K562 (cell line): ENCODE measurements at regions not wholly inside any gene's neighbourhood (a gene's known extent, or its start where the extent isn't known, plus 50 kb on each side); places are given as distances from the start of the nearest gene placed in this dataset.

Source experiments
- ATAC-seq: fragments of 200-7000 bp; cut with Tn5 transposase; 3 replicates; pipeline ENCODE4 v1.9.1; 2020; ENCODE audit warnings: moderate library complexity
- BruUV-seq: library from RNA; stranded (reverse); fragments of 400-500 nt; replicated peaks from 2 replicates; lab custom pipeline; 2021; lab: Mats Ljungman, UMichigan
- CTCF ChIA-PET: fragments of 300-600 bp; formaldehyde crosslinking; extraction: SDS; loops from one replicate; lab custom pipeline; 2021; ENCODE audit warnings: low intra/inter-chr PET ratio; lab: Yijun Ruan, JAX
- POLR2A ChIA-PET: fragments of 300-600, 350-650 bp; sonication (Branson Sonifier 250); formaldehyde crosslinking; extraction: SDS; loops from one replicate; lab custom pipeline; 2021; ENCODE audit warnings: antibody characterized with exemption, inconsistent platforms; lab: Yijun Ruan, JAX
- DNase-seq, 4 experiments: peaks; one replicate each; pipeline versions ENCODE4 v3.0.0 to v3.0.0-alpha.2; 2011 to 2018; ENCODE audit warnings: low spot score in 3 of 4, mixed read lengths in 3 of 4; ENCODE audit errors: extremely low read depth in 1 of 4
- FAIRE-seq: peaks from 2 replicates; lab custom pipeline; 2011; peaks lifted over from hg19 to GRCh38; lab: Jason Lieb, UNC
- H2AFZ ChIP-seq: 2 replicates; pipeline ENCODE4 v1.6.0; 2011; ENCODE audit warnings: low read depth, low read length, control low read depth, inconsistent platforms
- H3K27ac ChIP-seq: fragments of 200-600 bp; 3 replicates; pipeline ENCODE4 v1.8.0; 2011; ENCODE audit warnings: low read depth, mild to moderate bottlenecking, control low read depth, inconsistent platforms, low read length, moderate library complexity, mixed read lengths; ENCODE audit errors: extremely low read depth
- H3K27me3 ChIP-seq, 2 experiments: fragments of 300-600 bp in 1 of 2; 2 replicates in 1 of 2; 3 replicates in 1 of 2; pipeline versions ENCODE4 v1.6.0 to v1.8.0; 2011; ENCODE audit warnings: inconsistent platforms in 2 of 2, low read length in 2 of 2, mild to moderate bottlenecking in 1 of 2, mixed read lengths in 1 of 2, moderate library complexity in 1 of 2; ENCODE audit not compliant: control insufficient read depth in 2 of 2, insufficient read depth in 2 of 2
- H3K36me3 ChIP-seq: fragments of 300-600 bp; 3 replicates; pipeline ENCODE4 v1.8.0; 2011; ENCODE audit warnings: mild to moderate bottlenecking, low read length, inconsistent platforms; ENCODE audit not compliant: control insufficient read depth, insufficient read depth
- H3K4me1 ChIP-seq, 2 experiments: fragments of 200-600 bp in 1 of 2; replicated peaks in 1 of 2; 2 replicates in 1 of 2; 3 replicates in 1 of 2; pipeline versions ENCODE4 v1.5.1 to v1.8.0; 2011; ENCODE audit warnings: inconsistent platforms in 2 of 2, low read length in 2 of 2, mild to moderate bottlenecking in 1 of 2, mixed read lengths in 1 of 2, moderate library complexity in 1 of 2; ENCODE audit not compliant: control insufficient read depth in 2 of 2, insufficient read depth in 2 of 2
- H3K4me2 ChIP-seq: 2 replicates; pipeline ENCODE4 v1.6.1; 2011; ENCODE audit warnings: low read length, control low read depth, inconsistent platforms, mixed read lengths; ENCODE audit not compliant: insufficient read depth
- H3K4me3 ChIP-seq: fragments of 200-600 bp; sonication (generic), shearing (Covaris generic); 2 replicates; pipeline ENCODE4 v1.5.1; 2016; ENCODE audit warnings: control low read depth, inconsistent platforms
- H3K79me2 ChIP-seq: fragments of 200-600 bp; 3 replicates; pipeline ENCODE4 v1.8.0; 2011; ENCODE audit warnings: low read length, inconsistent platforms; ENCODE audit not compliant: control insufficient read depth, insufficient read depth
- H3K9ac ChIP-seq, 2 experiments: 2 replicates each; pipeline versions ENCODE4 v1.6.0 to v1.6.1; 2011; ENCODE audit warnings: low read depth in 2 of 2, low read length in 2 of 2, control low read depth in 1 of 2, inconsistent platforms in 1 of 2, mild to moderate bottlenecking in 1 of 2, mixed read lengths in 1 of 2; ENCODE audit not compliant: insufficient read depth in 1 of 2
- H3K9me1 ChIP-seq: one replicate; pipeline ENCODE4 v1.6.0; 2011; ENCODE audit warnings: inconsistent platforms, mild to moderate bottlenecking, low read length, moderate library complexity; ENCODE audit not compliant: control insufficient read depth, insufficient read depth
- H3K9me3 ChIP-seq: replicated peaks from 2 replicates; pipeline ENCODE4 v1.5.1; 2011; ENCODE audit warnings: low read depth, low read length, inconsistent platforms; ENCODE audit not compliant: control insufficient read depth, insufficient read depth
- H4K20me1 ChIP-seq: replicated peaks from 2 replicates; pipeline ENCODE4 v1.6.1; 2011; ENCODE audit warnings: low read length, inconsistent platforms, mixed read lengths; ENCODE audit not compliant: control insufficient read depth, insufficient read depth
- ATF6 ChIP-seq: sonication (generic); formaldehyde crosslinking; IDR thresholded peaks from 2 replicates; pipeline ENCODE4 v1.4.0; 2020; ENCODE audit warnings: mild to moderate bottlenecking, missing genetic modification reagents
- BCOR ChIP-seq: fragments of 450-650 bp; IDR thresholded peaks from 2 replicates; pipeline ENCODE4 v1.6.1; 2016
- EP400 ChIP-seq: fragments of 450-650 bp; IDR thresholded peaks from 2 replicates; pipeline ENCODE4 v1.6.1; 2017; ENCODE audit warnings: antibody characterized with exemption, mild to moderate bottlenecking, moderate library complexity
- FOXK2 ChIP-seq, 2 experiments: fragments of 450-650 bp; IDR thresholded peaks in 1 of 2; conservative IDR thresholded peaks in 1 of 2; 2 replicates each; pipeline ENCODE4 v1.6.1; 2016; ENCODE audit warnings: low read depth in 2 of 2, mild to moderate bottlenecking in 1 of 2
- NFIX ChIP-seq: fragments of 250-450 bp; sonication (Bioruptor Pico); IDR thresholded peaks from 2 replicates; pipeline ENCODE4 v1.4.0; 2020; ENCODE audit warnings: low read depth, mild to moderate bottlenecking, moderate library complexity
- NR3C1 ChIP-seq: sonication (generic); formaldehyde crosslinking; IDR thresholded peaks from 2 replicates; pipeline ENCODE4 v1.8.1; 2022; ENCODE audit warnings: missing genetic modification reagents
- TBL1XR1 ChIP-seq, 2 experiments: IDR thresholded peaks; 2 replicates each; pipeline ENCODE4 v1.6.1; 2012; ENCODE audit warnings: improper control_type of control experiment in 2 of 2, low read length in 2 of 2, mild to moderate bottlenecking in 1 of 2
- THRA ChIP-seq: fragments of 450-650 bp; IDR thresholded peaks from 2 replicates; pipeline ENCODE4 v1.6.1; 2017; ENCODE audit warnings: mild to moderate bottlenecking, moderate library complexity
- UBTF ChIP-seq, 2 experiments: IDR thresholded peaks; 2 replicates each; pipeline ENCODE4 v1.6.1; 2012; ENCODE audit warnings: improper control_type of control experiment in 2 of 2, low read depth in 2 of 2, low read length in 2 of 2, borderline replicate concordance in 1 of 2
- ZNF253 ChIP-seq: fragments of 250-450 bp; sonication (Bioruptor Pico); conservative IDR thresholded peaks from 2 replicates; pipeline ENCODE4 v1.6.1; 2021; ENCODE audit warnings: mild to moderate bottlenecking
- ZNF3 ChIP-seq: fragments of 250-450 bp; sonication (Bioruptor Pico); IDR thresholded peaks from 2 replicates; pipeline ENCODE4 v1.5.0; 2021; ENCODE audit warnings: mild to moderate bottlenecking, moderate library complexity
- ZSCAN29 ChIP-seq: fragments of 450-650 bp; IDR thresholded peaks from 2 replicates; pipeline ENCODE4 v1.6.1; 2017
- WGBS: fragments of 100-300 bp; shearing (Covaris generic); methylation state at CpG from one replicate; pipeline ENCODE4 v1.1.6; 2016; ENCODE audit warnings: low coverage, mixed read lengths; ENCODE audit not compliant: insufficient coverage; ENCODE audit errors: missing lambda C conversion rate; 5-methylcytosine and 5-hydroxymethylcytosine counted together
- in situ Hi-C: fragments of 300-500 bp; cut with MboI; formaldehyde crosslinking; loops from 4 replicates; pipeline ENCODE4 v1.15.0; 2018; ENCODE audit warnings: inconsistent platforms, mixed read lengths
- intact Hi-C: fragments of 100-400 bp; cut with micrococcal nuclease; formaldehyde crosslinking; loops from 2 replicates; pipeline ENCODE4 v1.14.2; 2022
- TF ChIP-seq, protein P1 (sequence below): fragments of 250-450 bp; sonication (Bioruptor Pico); IDR thresholded peaks from 2 replicates; pipeline ENCODE4 v1.4.0; 2020; ENCODE audit warnings: mild to moderate bottlenecking, moderate library complexity, borderline replicate concordance

- H3K79me2 ChIP-seq, result no peaks in the 10 kb centered on the region
- no peak overlapping the region for H3K9ac ChIP-seq
- no peak for ATAC-seq
- in situ Hi-C loops (no loop called here), intact Hi-C loops (no loop called here)
- FAIRE-seq, result no peak
- no peaks in the 10 kb centered on the region for H3K27me3 ChIP-seq
- no peaks in the 10 kb centered on the region for H3K9me1 ChIP-seq
- no peaks in the 10 kb centered on the region for H3K4me1 ChIP-seq
- DNase-seq, result no peak
- no peaks in the 10 kb centered on the region for H3K36me3 ChIP-seq
- ChIA-PET CTCF (no interaction called here), POLR2A (no interaction called here)
- no peaks in the 10 kb centered on the region for H4K20me1 ChIP-seq
- no peak overlapping the region for H3K27ac ChIP-seq
- H2AFZ ChIP-seq, result no peak overlapping the region
- no peak overlapping the region for H3K4me2 ChIP-seq
- H3K4me3 ChIP-seq, result no peak overlapping the region
- no peaks in the 10 kb centered on the region for H3K9me3 ChIP-seq
- BruUV-seq, result no TSS peak
- 1% methylated on average over 10 of the region's 11 CpGs for WGBS
- TF ChIP-seq ATF6 (CRISPR knock-in tag) (no peak), ZNF3 (no peak), EP400 (no peak), ZNF253 (CRISPR knock-in tag) (no peak), UBTF (IDR thresholded peaks at IDR 0.05; ENCODE audit: borderline replicate concordance in 1 of 2, low read depth in 2 of 2, low read length in 2 of 2) (no peak), ZSCAN29 (no peak), NR3C1 (CRISPR knock-in tag) (no peak), BCOR (no peak), FOXK2 (conservative IDR thresholded peaks at IDR 0.05 in 1 of 2, IDR thresholded peaks at IDR 0.05 in 1 of 2; ENCODE audit: low read depth in 2 of 2) (no peak), THRA (no peak), TBL1XR1 (IDR thresholded peaks at IDR 0.05; ENCODE audit: low read length in 2 of 2) (no peak), NFIX (no peak)
- TF ChIP-seq, protein P1, sequence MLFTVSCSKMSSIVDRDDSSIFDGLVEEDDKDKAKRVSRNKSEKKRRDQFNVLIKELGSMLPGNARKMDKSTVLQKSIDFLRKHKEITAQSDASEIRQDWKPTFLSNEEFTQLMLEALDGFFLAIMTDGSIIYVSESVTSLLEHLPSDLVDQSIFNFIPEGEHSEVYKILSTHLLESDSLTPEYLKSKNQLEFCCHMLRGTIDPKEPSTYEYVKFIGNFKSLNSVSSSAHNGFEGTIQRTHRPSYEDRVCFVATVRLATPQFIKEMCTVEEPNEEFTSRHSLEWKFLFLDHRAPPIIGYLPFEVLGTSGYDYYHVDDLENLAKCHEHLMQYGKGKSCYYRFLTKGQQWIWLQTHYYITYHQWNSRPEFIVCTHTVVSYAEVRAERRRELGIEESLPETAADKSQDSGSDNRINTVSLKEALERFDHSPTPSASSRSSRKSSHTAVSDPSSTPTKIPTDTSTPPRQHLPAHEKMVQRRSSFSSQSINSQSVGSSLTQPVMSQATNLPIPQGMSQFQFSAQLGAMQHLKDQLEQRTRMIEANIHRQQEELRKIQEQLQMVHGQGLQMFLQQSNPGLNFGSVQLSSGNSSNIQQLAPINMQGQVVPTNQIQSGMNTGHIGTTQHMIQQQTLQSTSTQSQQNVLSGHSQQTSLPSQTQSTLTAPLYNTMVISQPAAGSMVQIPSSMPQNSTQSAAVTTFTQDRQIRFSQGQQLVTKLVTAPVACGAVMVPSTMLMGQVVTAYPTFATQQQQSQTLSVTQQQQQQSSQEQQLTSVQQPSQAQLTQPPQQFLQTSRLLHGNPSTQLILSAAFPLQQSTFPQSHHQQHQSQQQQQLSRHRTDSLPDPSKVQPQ (CRISPR knock-in tag), result no peak
Measured at GRCh38 chr1:79430437-79430836, 423.9 kb upstream of the ADGRL4 start.
